Neural progenitor cell (in vitro differentiated cells): ENCODE measurements at regions not wholly inside any gene's neighbourhood (a gene's known extent, or its start where the extent isn't known, plus 50 kb on each side); places are given as distances from the start of the nearest gene placed in this dataset.

Source experiments
- CTCF ChIP-seq: fragments of 200-600 bp; sonication (generic); IDR thresholded peaks from 2 replicates; pipeline ENCODE4 v1.5.1; 2017; ENCODE audit warnings: antibody characterized with exemption, mild to moderate bottlenecking
- EZH2 ChIP-seq: fragments of 200-600 bp; sonication (generic); IDR thresholded peaks from 2 replicates; pipeline ENCODE4 v1.6.1; 2017; ENCODE audit warnings: antibody characterized with exemption, mild to moderate bottlenecking, moderate library complexity
- EZH2phosphoT487 ChIP-seq: fragments of 200-600 bp; sonication (generic); IDR thresholded peaks from 2 replicates; pipeline ENCODE4 v1.6.1; 2017; ENCODE audit warnings: antibody characterized with exemption

GRCh38 chr21:23292292-23292691, 2294.1 kb downstream of the NCAM2 start:
- no peak for TF ChIP-seq CTCF
- no peak for TF ChIP-seq EZH2
- no peak for TF ChIP-seq EZH2phosphoT487
